VCaP (cell line): ENCODE measurements at regions not wholly inside any gene's neighbourhood (a gene's known extent, or its start where the extent isn't known, plus 50 kb on each side); places are given as distances from the start of the nearest gene placed in this dataset.
"Not testable (repeated sequence)": the region's sequence is repeated elsewhere in the genome, so short reads cannot be mapped to it uniquely, and the experiment has no call there.

Source experiments
- H3K27ac ChIP-seq: fragments of 450-650 bp; 2 replicates; pipeline ENCODE4 v1.5.1; 2017
- CTCF ChIP-seq: fragments of 450-650 bp; conservative IDR thresholded peaks from 2 replicates; pipeline ENCODE4 v1.5.1; 2017; ENCODE audit warnings: mild to moderate bottlenecking, moderate library complexity

- TF ChIP-seq CTCF = no peak
- H3K27ac ChIP-seq = no peak overlapping the region
These were observed 69.7 kb downstream of the IARS1 start for GRCh38 chr9:92223758-92224157.

- H3K27ac ChIP-seq = no peak overlapping the region
- no peak for TF ChIP-seq CTCF
These were observed 84.6 kb downstream of the IARS1 start for GRCh38 chr9:92208693-92209524.

- TF ChIP-seq CTCF = no peak
- H3K27ac ChIP-seq = no peak overlapping the region
These were observed 87.0 kb downstream of the IARS1 start for GRCh38 chr9:92206488-92206887.

GRCh38 chr9:92203887-92204286, 88.7 kb upstream of the SPTLC1 start:
- H3K27ac ChIP-seq = not testable (repeated sequence)

GRCh38 chr9:92198237-92198636, 83.0 kb upstream of the SPTLC1 start:
- H3K27ac ChIP-seq = not testable (repeated sequence)

- no peak overlapping the region for H3K27ac ChIP-seq
- TF ChIP-seq CTCF = no peak
These were observed 81.7 kb upstream of the SPTLC1 start for GRCh38 chr9:92196909-92197308.

GRCh38 chr9:92196400-92196799, 81.2 kb upstream of the SPTLC1 start:
- no peak for TF ChIP-seq CTCF
- H3K27ac ChIP-seq = no peak overlapping the region

GRCh38 chr9:92191801-92192200, 76.6 kb upstream of the SPTLC1 start:
- no peak overlapping the region for H3K27ac ChIP-seq
- TF ChIP-seq CTCF = no peak

- no peak for TF ChIP-seq CTCF
- H3K27ac ChIP-seq = no peak overlapping the region
These were observed 75.2 kb upstream of the SPTLC1 start for GRCh38 chr9:92190536-92190790.
